CD4-positive, alpha-beta T cell (primary cell): ENCODE measurements at regions not wholly inside any gene's neighbourhood (a gene's known extent, or its start where the extent isn't known, plus 50 kb on each side); places are given as distances from the start of the nearest gene placed in this dataset.
"Not testable (repeated sequence)": the region's sequence is repeated elsewhere in the genome, so short reads cannot be mapped to it uniquely, and the experiment has no call there.

Source experiments
- ATAC-seq: fragments of 200-7000 bp; cut with Tn5 transposase; one replicate; pipeline ENCODE4 v1.10.0; 2022; ENCODE audit warnings: mild to moderate bottlenecking; ENCODE audit not compliant: poor library complexity
- CTCF ChIA-PET: fragments of 350-600 bp; sonication (Branson Sonifier 250); formaldehyde crosslinking; loops from one replicate; lab custom pipeline; 2021; ENCODE audit warnings: antibody characterized with exemption, inconsistent platforms; lab: Charles Lee
- POLR2A ChIA-PET: fragments of 350-600 bp; sonication (Branson Sonifier 250); formaldehyde crosslinking; loops from one replicate; lab custom pipeline; 2021; ENCODE audit warnings: antibody characterized with exemption, inconsistent platforms; lab: Charles Lee
- DNase-seq, 14 experiments: peaks; one replicate each; pipeline ENCODE4 v3.0.0-alpha.2; 2013 to 2020; ENCODE audit warnings: mixed read lengths in 2 of 14
- H3K27ac ChIP-seq, 2 donors: one replicate each; pipeline versions ENCODE4 v1.5.1 to v1.7.0; 2013; ENCODE audit warnings: low read length in 2 of 2, low read depth in 1 of 2, mild to moderate bottlenecking in 1 of 2
- H3K27me3 ChIP-seq, 2 experiments: 1 replicate in 1 of 2; 2 replicates in 1 of 2; pipeline versions ENCODE4 v1.6.1 to v1.7.0; 2013; ENCODE audit warnings: low read length in 2 of 2, control low read depth in 1 of 2, mild to moderate bottlenecking in 1 of 2, moderate library complexity in 1 of 2; ENCODE audit not compliant: insufficient read depth in 2 of 2, control insufficient read depth in 1 of 2
- H3K36me3 ChIP-seq: one replicate; pipeline ENCODE4 v1.6.1; 2013; ENCODE audit warnings: low read length, control low read depth; ENCODE audit not compliant: insufficient read depth
- H3K4me1 ChIP-seq: one replicate; pipeline ENCODE4 v1.6.1; 2013; ENCODE audit warnings: low read length, control low read depth; ENCODE audit not compliant: insufficient read depth
- H3K4me3 ChIP-seq: one replicate; pipeline ENCODE4 v1.5.1; 2013; ENCODE audit warnings: mild to moderate bottlenecking, low read length, moderate library complexity
- H3K9me3 ChIP-seq, 2 experiments: 1 replicate in 1 of 2; 2 replicates in 1 of 2; pipeline versions ENCODE4 v1.6.1 to v1.7.0; 2013; ENCODE audit warnings: low read length in 2 of 2, mild to moderate bottlenecking in 2 of 2, control low read depth in 1 of 2, moderate library complexity in 1 of 2; ENCODE audit not compliant: control insufficient read depth in 1 of 2, insufficient read depth in 1 of 2
- H3K27ac Mint-ChIP-seq: one replicate; pipeline ENCODE4 v1.8.0; 2020; ENCODE audit warnings: mixed read lengths
- H3K27me3 Mint-ChIP-seq: one replicate; pipeline ENCODE4 v1.8.0; 2021; ENCODE audit warnings: mixed read lengths
- H3K36me3 Mint-ChIP-seq: one replicate; pipeline ENCODE4 v1.8.0; 2021; ENCODE audit warnings: low read depth, mixed read lengths
- H3K4me1 Mint-ChIP-seq: one replicate; pipeline ENCODE4 v1.8.0; 2021; ENCODE audit warnings: low read depth, mixed read lengths
- H3K4me3 Mint-ChIP-seq: one replicate; pipeline ENCODE4 v1.8.0; 2020; ENCODE audit warnings: mild to moderate bottlenecking, mixed read lengths
- H3K9me3 Mint-ChIP-seq: one replicate; pipeline ENCODE4 v1.8.0; 2020; ENCODE audit warnings: mixed read lengths
- CTCF ChIP-seq: fragments of 200-600 bp; IDR thresholded peaks from one replicate; pipeline ENCODE4 v1.8.0; 2022; ENCODE audit warnings: antibody characterized with exemption, mild to moderate bottlenecking
- intact Hi-C, 2 experiments: fragments of 100-400 bp; cut with DNase I in 1 of 2; cut with micrococcal nuclease in 1 of 2; formaldehyde crosslinking; loops; one replicate each; pipeline versions ENCODE4 v1.15.1 to v1.9.0; 2023 to 2025; cut with DNase I, micrococcal nuclease

- no peaks in the 10 kb centered on the region for H3K4me1 ChIP-seq
- ChIA-PET CTCF (no interaction called here), POLR2A (no interaction called here)
- H3K9me3 ChIP-seq = peaks cover 5 to 21% of the 10 kb centered on the region in 2 experiments
- intact Hi-C loops = no loop called here
- H3K27ac Mint-ChIP-seq = no peak overlapping the region
- no peak overlapping the region for H3K27ac ChIP-seq
- peaks cover 20% of the 10 kb centered on the region for H3K27me3 Mint-ChIP-seq
- H3K4me3 Mint-ChIP-seq = no peak overlapping the region
- TF ChIP-seq CTCF = no peak
- peaks cover 8% of the 10 kb centered on the region for H3K9me3 Mint-ChIP-seq
- H3K27me3 ChIP-seq = peaks cover 0 to 10% of the 10 kb centered on the region in 2 experiments
- DNase-seq (no peak), ATAC-seq (no peak)
- peaks cover 6% of the 10 kb centered on the region for H3K4me1 Mint-ChIP-seq
- H3K36me3 Mint-ChIP-seq = no peaks in the 10 kb centered on the region
- no peaks in the 10 kb centered on the region for H3K36me3 ChIP-seq
- no peak overlapping the region for H3K4me3 ChIP-seq
These were observed 81.4 kb upstream of the HES1 start for GRCh38 chr3:194054540-194054939.

- POLR2A ChIA-PET = no interaction called here
- no peaks in the 10 kb centered on the region for H3K36me3 ChIP-seq
- peaks cover 8% of the 10 kb centered on the region for H3K9me3 Mint-ChIP-seq
These were observed 81.0 kb upstream of the HES1 start for GRCh38 chr3:194054961-194055360.

GRCh38 chr3:194056323-194056722 lies 79.6 kb upstream of the HES1 start:
- peaks cover 0 to 10% of the 10 kb centered on the region in 2 experiments for H3K27me3 ChIP-seq
- H3K27ac ChIP-seq, H3K36me3 ChIP-seq, intact Hi-C loops, ATAC-seq, H3K36me3 Mint-ChIP-seq, DNase-seq, POLR2A ChIA-PET, H3K4me1 Mint-ChIP-seq, H3K9me3 Mint-ChIP-seq, H3K4me3 ChIP-seq, H3K4me1 ChIP-seq, H3K27ac Mint-ChIP-seq, H3K9me3 ChIP-seq, CTCF ChIA-PET: not testable (repeated sequence)
- H3K27me3 Mint-ChIP-seq = peaks cover 20% of the 10 kb centered on the region
- H3K4me3 Mint-ChIP-seq = peak overlapping the region; percentile 6

More at GRCh38 chr3:194054961-194055360, 81.0 kb upstream of the HES1 start:
- Histone ChIP-seq H3K9me3 (peaks cover 5 to 21% of the 10 kb centered on the region in 2 experiments), H3K4me1 (no peaks in the 10 kb centered on the region), H3K27me3 (peaks cover 0 to 10% of the 10 kb centered on the region in 2 experiments), H3K4me3 (no peak overlapping the region), H3K27ac (no peak overlapping the region)
- DNase-seq = no peak
- Mint-ChIP-seq H3K4me3 (no peak overlapping the region), H3K27ac (no peak overlapping the region), H3K36me3 (no peaks in the 10 kb centered on the region), H3K27me3 (peaks cover 20% of the 10 kb centered on the region), H3K4me1 (peaks cover 6% of the 10 kb centered on the region)
- intact Hi-C loops = no loop called here
- no peak for TF ChIP-seq CTCF
- CTCF ChIA-PET = no interaction called here
- no peak for ATAC-seq

GRCh38 chr3:194056731-194057415 lies 79.1 kb upstream of the HES1 start:
- Histone ChIP-seq H3K36me3 (no peaks in the 10 kb centered on the region), H3K9me3 (peaks cover 3 to 5% of the 10 kb centered on the region in 2 experiments), H3K27me3 (peaks cover 0 to 10% of the 10 kb centered on the region in 2 experiments), H3K4me1 (no peaks in the 10 kb centered on the region), H3K27ac (no peak overlapping the region), H3K4me3 (no peak overlapping the region)
- ATAC-seq = no peak
- intact Hi-C loops = no loop called here
- POLR2A ChIA-PET = no interaction called here
- no peak overlapping the region for H3K27ac Mint-ChIP-seq
- TF ChIP-seq CTCF = no peak
- H3K9me3 Mint-ChIP-seq = peaks cover 1% of the 10 kb centered on the region
- H3K36me3 Mint-ChIP-seq = no peaks in the 10 kb centered on the region
- H3K27me3 Mint-ChIP-seq = peaks cover 20% of the 10 kb centered on the region
- peaks cover 6% of the 10 kb centered on the region for H3K4me1 Mint-ChIP-seq
- CTCF ChIA-PET = no interaction called here
- peak overlapping the region; percentile 6 for H3K4me3 Mint-ChIP-seq
- no peak for DNase-seq
